ENCODE measurements at regions not wholly inside any gene's neighbourhood (a gene's known extent, or its start where the extent isn't known, plus 50 kb on each side); places are given as distances from the start of the nearest gene placed in this dataset.
"Not testable (repeated sequence)": the region's sequence is repeated elsewhere in the genome, so short reads cannot be mapped to it uniquely, and the experiment has no call there.

- TF ChIP-seq POLR2AphosphoS5 (IDR thresholded peaks at IDR 0.05; ENCODE audit: insufficient read depth, low read depth, low read length); CTCF (IDR thresholded peaks at IDR 0.05; ENCODE audit: extremely low read depth in 1 of 2, insufficient read depth in 1 of 2, low read depth in 1 of 2, low read length in 2 of 2); GATA2 (IDR thresholded peaks at IDR 0.05; ENCODE audit: insufficient read depth, insufficient read length, low read depth, low read length); JUN (IDR thresholded peaks at IDR 0.05; ENCODE audit: borderline replicate concordance, insufficient read depth, insufficient read length, low read depth); MAX (IDR thresholded peaks at IDR 0.05; ENCODE audit: insufficient read depth, insufficient read length); POLR2A (IDR thresholded peaks at IDR 0.05; ENCODE audit: low read depth, low read length): not testable (repeated sequence)
Measured at GRCh38 chr17:46440665-46441064, 71.6 kb upstream of the LRRC37A2 start.

Data from endothelial cell of umbilical vein (primary cell).